ENCODE measurements at regions not wholly inside any gene's neighbourhood (a gene's known extent, or its start where the extent isn't known, plus 50 kb on each side); places are given as distances from the start of the nearest gene placed in this dataset.
"Not testable (repeated sequence)": the region's sequence is repeated elsewhere in the genome, so short reads cannot be mapped to it uniquely, and the experiment has no call there.

- no peak overlapping the region for H3K4me3 ChIP-seq (ENCODE audit: low read depth, low read length)
- no peaks in the 10 kb centered on the region for H3K36me3 ChIP-seq (ENCODE audit: control insufficient read depth, insufficient read depth, low read length)
- CTCF ChIA-PET: interaction anchor here (0.6 to 1.8 kb wide), 2 partner anchors 15 to 22 kb away, joined by 3 to 5 read pairs; no protein-coding TSS in a partner anchor
- H3K27me3 ChIP-seq (ENCODE audit: control insufficient read depth, insufficient read depth, low read length): no peaks in the 10 kb centered on the region
- no peak for TF ChIP-seq CTCF (IDR thresholded peaks at IDR 0.05; ENCODE audit: insufficient read depth, low read depth, low read length)
- no peak for DNase-seq (ENCODE audit: low read depth)
- POLR2A ChIA-PET: no interaction called here
Observed at GRCh38 chr17:30720013-30720471, 104.5 kb downstream of the CRLF3 start.

GRCh38 chr17:30719131-30719973 lies 105.1 kb downstream of the CRLF3 start:
- DNase-seq (ENCODE audit: low read depth); POLR2A ChIA-PET; H3K36me3 ChIP-seq (ENCODE audit: control insufficient read depth, insufficient read depth, low read length); H3K4me3 ChIP-seq (ENCODE audit: low read depth, low read length); H3K27me3 ChIP-seq (ENCODE audit: control insufficient read depth, insufficient read depth, low read length): not testable (repeated sequence)
- CTCF ChIA-PET: interaction anchor here (0.6 to 1.8 kb wide), 5 partner anchors 10 to 315 kb away, joined by 3 to 5 read pairs (median 4); no protein-coding TSS in a partner anchor
- TF ChIP-seq CTCF (IDR thresholded peaks at IDR 0.05; ENCODE audit: insufficient read depth, low read depth, low read length): peak; percentile 60

- POLR2A ChIA-PET; H3K27me3 ChIP-seq (ENCODE audit: control insufficient read depth, insufficient read depth, low read length); H3K36me3 ChIP-seq (ENCODE audit: control insufficient read depth, insufficient read depth, low read length); H3K4me3 ChIP-seq (ENCODE audit: low read depth, low read length); DNase-seq (ENCODE audit: low read depth): not testable (repeated sequence)
- CTCF ChIA-PET: interaction anchor here (0.6 to 1.8 kb wide), 4 partner anchors 10 to 314 kb away, joined by 3 to 5 read pairs (median 4); no protein-coding TSS in a partner anchor
Observed at GRCh38 chr17:30718691-30719090, 105.8 kb downstream of the CRLF3 start.

GRCh38 chr17:30718099-30718447 lies 106.4 kb downstream of the CRLF3 start:
- POLR2A ChIA-PET; CTCF ChIA-PET; H3K4me3 ChIP-seq (ENCODE audit: low read depth, low read length); H3K27me3 ChIP-seq (ENCODE audit: control insufficient read depth, insufficient read depth, low read length); H3K36me3 ChIP-seq (ENCODE audit: control insufficient read depth, insufficient read depth, low read length); DNase-seq (ENCODE audit: low read depth): not testable (repeated sequence)

GRCh38 chr17:30717291-30718098 lies 107.0 kb downstream of the CRLF3 start:
- no peaks in the 10 kb centered on the region for H3K36me3 ChIP-seq (ENCODE audit: control insufficient read depth, insufficient read depth, low read length)
- no peak for TF ChIP-seq CTCF (IDR thresholded peaks at IDR 0.05; ENCODE audit: insufficient read depth, low read depth, low read length)
- CTCF ChIA-PET: no interaction called here
- no peak overlapping the region for H3K4me3 ChIP-seq (ENCODE audit: low read depth, low read length)
- POLR2A ChIA-PET: no interaction called here
- no peaks in the 10 kb centered on the region for H3K27me3 ChIP-seq (ENCODE audit: control insufficient read depth, insufficient read depth, low read length)
- no peak for DNase-seq (ENCODE audit: low read depth)

Measured in BJ (cell line).